Stimulated activated CD4-positive, alpha-beta T cell treated with anti-CD3 and anti-CD28 coated beads, Interleukin-4, amount 100 ng/mL, for 24 hours (primary cell): ENCODE measurements at regions not wholly inside any gene's neighbourhood (a gene's known extent, or its start where the extent isn't known, plus 50 kb on each side); places are given as distances from the start of the nearest gene placed in this dataset.

ENCODE experiments used
- DNase-seq: peaks from one replicate; pipeline ENCODE4 v3.0.0-alpha.2; 2020

GRCh38 chr19:31089681-31090080 is 259.6 kb downstream of the TSHZ3 start:
- no peak for DNase-seq

GRCh38 chr19:31085125-31085524 is 264.1 kb downstream of the TSHZ3 start:
- no peak for DNase-seq

GRCh38 chr19:31083105-31083504 is 266.1 kb downstream of the TSHZ3 start:
- DNase-seq = no peak

- DNase-seq = no peak
Measured at GRCh38 chr19:31075146-31075655, 274.0 kb downstream of the TSHZ3 start.

GRCh38 chr19:31074199-31075125 is 274.8 kb downstream of the TSHZ3 start:
- DNase-seq = no peak

GRCh38 chr19:31073485-31074198 is 275.6 kb downstream of the TSHZ3 start:
- DNase-seq = no peak

- no peak for DNase-seq
Measured at GRCh38 chr19:31072451-31072850, 276.8 kb downstream of the TSHZ3 start.

- no peak for DNase-seq
Measured at GRCh38 chr19:31071136-31071855, 277.9 kb downstream of the TSHZ3 start.

GRCh38 chr19:31070146-31071065 is 278.8 kb downstream of the TSHZ3 start:
- DNase-seq = no peak

- DNase-seq = no peak
Measured at GRCh38 chr19:31068268-31068667, 281.0 kb downstream of the TSHZ3 start.

GRCh38 chr19:31066385-31066784 is 282.9 kb downstream of the TSHZ3 start:
- no peak for DNase-seq

GRCh38 chr19:31064491-31064890 is 284.7 kb downstream of the TSHZ3 start:
- DNase-seq = no peak

- no peak for DNase-seq
Measured at GRCh38 chr19:31058676-31059340, 290.4 kb downstream of the TSHZ3 start.

GRCh38 chr19:31057476-31057875 is 291.8 kb downstream of the TSHZ3 start:
- no peak for DNase-seq

- DNase-seq = no peak
Measured at GRCh38 chr19:31055454-31055853, 293.8 kb downstream of the TSHZ3 start.

GRCh38 chr19:31054430-31054829 is 294.8 kb downstream of the TSHZ3 start:
- DNase-seq = peak; percentile 41

GRCh38 chr19:31049431-31049830 is 299.8 kb downstream of the TSHZ3 start:
- no peak for DNase-seq

GRCh38 chr19:31046024-31046423 is 303.2 kb downstream of the TSHZ3 start:
- no peak for DNase-seq

GRCh38 chr19:31041461-31041860 is 307.8 kb downstream of the TSHZ3 start:
- DNase-seq = no peak

GRCh38 chr19:31039151-31039550 is 310.1 kb downstream of the TSHZ3 start:
- DNase-seq = no peak

GRCh38 chr19:31037286-31037980 is 311.8 kb downstream of the TSHZ3 start:
- DNase-seq = no peak
